HEK293 (cell line): ENCODE measurements at regions not wholly inside any gene's neighbourhood (a gene's known extent, or its start where the extent isn't known, plus 50 kb on each side); places are given as distances from the start of the nearest gene placed in this dataset.
A peak's percentile ranks its signal among the peaks of the same experiment; 100 is the strongest.

Experiments used
- BCL6B ChIP-seq: fragments of 450-650 bp; formaldehyde crosslinking; IDR thresholded peaks from 2 replicates; pipeline ENCODE4 v1.5.1; 2017; ENCODE audit warnings: missing biosample characterization, missing genetic modification characterization
- GLIS2 ChIP-seq: fragments of 450-650 bp; formaldehyde crosslinking; IDR thresholded peaks from 2 replicates; pipeline ENCODE4 v1.5.1; 2016; ENCODE audit warnings: missing biosample characterization, missing genetic modification characterization
- INSM2 ChIP-seq: fragments of 450-650 bp; formaldehyde crosslinking; IDR thresholded peaks from 2 replicates; pipeline ENCODE4 v1.5.1; 2016; ENCODE audit warnings: missing biosample characterization, missing genetic modification characterization
- PRDM10 ChIP-seq: fragments of 450-650 bp; formaldehyde crosslinking; IDR thresholded peaks from 2 replicates; pipeline ENCODE4 v1.5.1; 2016; ENCODE audit warnings: missing biosample characterization, missing genetic modification characterization
- PRDM2 ChIP-seq: fragments of 450-650 bp; formaldehyde crosslinking; IDR thresholded peaks from 2 replicates; pipeline ENCODE4 v1.5.1; 2016; ENCODE audit warnings: missing biosample characterization, missing genetic modification characterization, borderline replicate concordance
- SP7 ChIP-seq: fragments of 450-650 bp; formaldehyde crosslinking; IDR thresholded peaks from 2 replicates; pipeline ENCODE4 v1.5.1; 2016; ENCODE audit warnings: missing biosample characterization, missing genetic modification characterization
- ZBTB10 ChIP-seq: fragments of 450-650 bp; formaldehyde crosslinking; IDR thresholded peaks from 2 replicates; pipeline ENCODE4 v1.5.1; 2016; ENCODE audit warnings: missing biosample characterization, missing genetic modification characterization
- ZBTB17 ChIP-seq: fragments of 450-650 bp; formaldehyde crosslinking; IDR thresholded peaks from 2 replicates; pipeline ENCODE4 v1.5.1; 2016; ENCODE audit warnings: missing biosample characterization, missing genetic modification characterization
- ZNF184 ChIP-seq: fragments of 450-650 bp; IDR thresholded peaks from 2 replicates; pipeline ENCODE4 v1.5.1; 2018; ENCODE audit warnings: missing biosample characterization, mild to moderate bottlenecking, missing genetic modification characterization
- ZNF335 ChIP-seq: fragments of 450-650 bp; formaldehyde crosslinking; conservative IDR thresholded peaks from 2 replicates; pipeline ENCODE4 v1.5.1; 2016; ENCODE audit warnings: missing biosample characterization, missing genetic modification characterization
- ZNF341 ChIP-seq: fragments of 450-650 bp; formaldehyde crosslinking; IDR thresholded peaks from 2 replicates; pipeline ENCODE4; 2016; ENCODE audit warnings: low read depth, missing biosample characterization, missing genetic modification characterization
- ZNF398 ChIP-seq: fragments of 450-650 bp; formaldehyde crosslinking; IDR thresholded peaks from 2 replicates; pipeline ENCODE4 v1.5.1; 2017; ENCODE audit warnings: missing biosample characterization, missing genetic modification characterization
- ZNF514 ChIP-seq: fragments of 450-650 bp; formaldehyde crosslinking; IDR thresholded peaks from 2 replicates; pipeline ENCODE4 v1.5.1; 2016; ENCODE audit warnings: missing biosample characterization, missing genetic modification characterization
- ZNF692 ChIP-seq: fragments of 450-650 bp; formaldehyde crosslinking; IDR thresholded peaks from 2 replicates; pipeline ENCODE4 v1.5.1; 2016; ENCODE audit warnings: missing biosample characterization, missing genetic modification characterization
- ZNF701 ChIP-seq: fragments of 450-650 bp; formaldehyde crosslinking; IDR thresholded peaks from 2 replicates; pipeline ENCODE4 v1.5.1; 2016; ENCODE audit warnings: missing biosample characterization, missing genetic modification characterization
- ZNF843 ChIP-seq: fragments of 450-650 bp; formaldehyde crosslinking; IDR thresholded peaks from 2 replicates; pipeline ENCODE4 v1.5.1; 2016; ENCODE audit warnings: missing biosample characterization, missing genetic modification characterization
- ZSCAN5A ChIP-seq: fragments of 450-650 bp; formaldehyde crosslinking; IDR thresholded peaks from 2 replicates; pipeline ENCODE4 v1.5.1; 2016; ENCODE audit warnings: missing biosample characterization, missing genetic modification characterization
- ZXDB ChIP-seq: fragments of 450-650 bp; formaldehyde crosslinking; IDR thresholded peaks from 2 replicates; pipeline ENCODE4 v1.5.1; 2016; ENCODE audit warnings: missing biosample characterization, missing genetic modification characterization

GRCh38 chr3:169022457-169022856 lies 641.1 kb downstream of the MECOM start (continued):
- TF ChIP-seq PRDM2: no peak
- TF ChIP-seq BCL6B: 0 out of 2 replicates have a peak, but pooled peaks have one; percentile 52
- no peak for TF ChIP-seq ZNF184
- TF ChIP-seq ZXDB: peak; percentile 28; the same call in 1 of the 2 replicates
- no peak for TF ChIP-seq ZNF514 (tag by site-specific recombination)
- TF ChIP-seq ZBTB17: peak; percentile 42; the same call in 1 of the 2 replicates
- TF ChIP-seq GLIS2: no peak
- 0 out of 2 replicates have a peak, but pooled peaks have one; percentile 32 for TF ChIP-seq INSM2
- TF ChIP-seq ZNF843 (tag by site-specific recombination): peak; percentile 86
- 0 out of 2 replicates have a peak, but pooled peaks have one; percentile 24 for TF ChIP-seq ZNF692 (tag by site-specific recombination)
- TF ChIP-seq ZBTB10 (tag by site-specific recombination): no peak
- TF ChIP-seq SP7 (tag by site-specific recombination): no peak
- TF ChIP-seq ZNF335 (tag by site-specific recombination): no peak
- TF ChIP-seq ZNF398 (tag by site-specific recombination): no peak
- no peak for TF ChIP-seq ZNF701
- no peak for TF ChIP-seq ZSCAN5A
- no peak for TF ChIP-seq ZNF341 (tag by site-specific recombination)
- TF ChIP-seq PRDM10 (tag by site-specific recombination): no peak
